RWPE1 (cell line): ENCODE measurements at regions not wholly inside any gene's neighbourhood (a gene's known extent, or its start where the extent isn't known, plus 50 kb on each side); places are given as distances from the start of the nearest gene placed in this dataset.

ENCODE experiments used
- CTCF ChIA-PET: fragments of 350-600 bp; sonication (Branson Sonifier 250); formaldehyde crosslinking; extraction: SDS; loops from one replicate; lab custom pipeline; 2021; lab: Yijun Ruan, JAX
- POLR2A ChIA-PET: fragments of 400-600 bp; formaldehyde crosslinking; extraction: SDS; loops from one replicate; lab custom pipeline; 2020; ENCODE audit warnings: antibody characterized with exemption; ENCODE audit not compliant: low non-redundant PET; lab: Yijun Ruan, JAX
- DNase-seq: peaks from one replicate; pipeline ENCODE4 v3.0.0; 2012; ENCODE audit warnings: low spot score
- H3K27ac ChIP-seq: fragments of 450-650 bp; 2 replicates; pipeline ENCODE4 v1.5.1; 2017
- CTCF ChIP-seq: fragments of 450-650 bp; conservative IDR thresholded peaks from 2 replicates; pipeline ENCODE4 v1.5.1; 2017; ENCODE audit warnings: low read depth, mild to moderate bottlenecking

DNA sequence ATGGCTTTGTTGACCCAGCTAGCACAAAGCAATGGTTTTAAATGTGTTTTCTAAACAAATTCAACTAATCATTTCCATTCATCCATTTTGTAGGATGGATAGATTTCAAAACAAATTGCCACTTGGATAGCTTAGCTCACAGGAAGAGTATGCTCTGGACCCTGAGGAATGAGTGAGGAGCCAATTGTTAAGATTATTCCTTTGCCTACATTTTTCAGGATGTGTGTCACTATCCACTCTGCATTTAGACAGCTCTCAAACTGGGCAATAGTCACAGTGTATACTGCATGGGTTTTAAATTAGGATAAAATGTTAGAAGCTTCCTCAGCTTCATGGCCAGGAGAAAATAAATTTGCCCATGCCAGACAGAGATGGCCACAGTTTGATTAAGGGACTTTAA, 605.6 kb upstream of the TEX47 start:
- ChIA-PET CTCF (interaction anchor here (1.2 kb wide), 1 partner anchor 13 kb away, joined by 3 read pairs; no protein-coding TSS in a partner anchor), POLR2A (no interaction called here)
- TF ChIP-seq CTCF, result no peak
- DNase-seq, result no peak
- H3K27ac ChIP-seq, result no peak overlapping the region

DNA sequence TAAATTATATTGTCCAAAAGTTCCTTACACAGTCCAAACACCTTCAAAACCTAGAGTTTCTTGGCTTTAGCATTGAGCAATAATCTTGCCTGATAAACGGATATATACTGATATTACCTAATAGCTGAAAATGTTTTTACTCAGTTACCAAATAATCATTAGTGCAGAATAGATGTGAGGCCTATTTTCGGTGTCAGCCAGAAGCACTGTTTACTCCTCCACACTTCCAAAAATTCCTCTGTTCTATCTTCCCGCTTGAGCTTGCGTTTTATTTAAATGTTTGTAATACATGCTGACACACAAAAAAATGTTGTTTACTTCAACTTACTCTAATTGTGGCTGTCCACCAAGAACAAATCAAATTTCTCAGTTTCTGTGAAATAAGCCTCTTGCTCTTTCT, 606.2 kb upstream of the TEX47 start:
- ChIA-PET POLR2A (no interaction called here), CTCF (interaction anchor here (1.2 kb wide), 1 partner anchor 13 kb away, joined by 3 read pairs; no protein-coding TSS in a partner anchor)
- H3K27ac ChIP-seq, result no peak overlapping the region
- TF ChIP-seq CTCF, result no peak
- no peak for DNase-seq

GRCh38 chr7:89451911-89452310, 656.4 kb upstream of the TEX47 start:
- ChIA-PET CTCF (no interaction called here), POLR2A (no interaction called here)
- TF ChIP-seq CTCF, result no peak
- no peak for DNase-seq
- H3K27ac ChIP-seq, result no peak overlapping the region

DNA sequence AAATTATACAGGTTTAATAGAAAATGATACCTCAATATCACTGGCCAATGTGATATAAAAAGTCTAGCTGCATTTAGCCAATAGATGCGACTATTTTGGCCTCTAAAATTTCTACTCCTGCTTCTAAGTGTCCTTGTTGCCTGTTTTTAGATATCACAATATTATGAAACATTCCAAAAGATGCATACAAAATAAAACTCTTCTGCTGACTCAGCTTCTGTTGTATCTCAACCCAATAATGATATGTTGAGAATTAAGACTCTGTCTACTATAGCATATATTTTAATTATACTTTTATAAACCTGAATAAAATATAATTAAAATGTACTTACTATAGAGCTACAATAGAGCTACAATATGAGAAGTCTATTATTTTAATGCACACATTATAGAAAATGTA, 661.0 kb upstream of the TEX47 start:
- POLR2A ChIA-PET, result no interaction called here
- CTCF ChIA-PET, result no interaction called here
- H3K27ac ChIP-seq, result no peak overlapping the region
- no peak for DNase-seq
- TF ChIP-seq CTCF, result no peak

GRCh38 chr7:89458114-89458513, 662.6 kb upstream of the TEX47 start:
- no peak overlapping the region for H3K27ac ChIP-seq
- DNase-seq, result no peak
- no peak for TF ChIP-seq CTCF
- ChIA-PET POLR2A (no interaction called here), CTCF (no interaction called here)

DNA sequence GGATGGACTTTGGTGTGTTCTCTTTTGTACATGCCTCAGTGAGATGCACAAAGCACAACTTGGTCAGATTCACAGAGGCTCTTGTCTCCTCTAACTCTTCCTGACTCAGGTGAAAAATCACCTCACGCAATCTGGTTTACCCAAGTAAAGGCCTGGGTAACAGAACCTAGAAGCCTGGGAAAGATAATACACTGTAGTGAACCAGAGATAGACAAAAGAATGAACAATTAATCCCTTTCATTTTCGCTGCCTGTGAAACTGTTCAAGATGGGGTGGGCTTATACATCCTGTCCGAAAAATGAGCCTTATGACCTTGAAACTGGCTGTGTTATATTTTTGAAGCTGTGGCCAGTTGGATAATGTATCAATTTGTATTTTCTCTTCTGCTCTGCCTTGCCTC, 678.9 kb upstream of the TEX47 start:
- DNase-seq, result no peak
- no peak for TF ChIP-seq CTCF
- ChIA-PET POLR2A (no interaction called here), CTCF (no interaction called here)
- no peak overlapping the region for H3K27ac ChIP-seq

DNA sequence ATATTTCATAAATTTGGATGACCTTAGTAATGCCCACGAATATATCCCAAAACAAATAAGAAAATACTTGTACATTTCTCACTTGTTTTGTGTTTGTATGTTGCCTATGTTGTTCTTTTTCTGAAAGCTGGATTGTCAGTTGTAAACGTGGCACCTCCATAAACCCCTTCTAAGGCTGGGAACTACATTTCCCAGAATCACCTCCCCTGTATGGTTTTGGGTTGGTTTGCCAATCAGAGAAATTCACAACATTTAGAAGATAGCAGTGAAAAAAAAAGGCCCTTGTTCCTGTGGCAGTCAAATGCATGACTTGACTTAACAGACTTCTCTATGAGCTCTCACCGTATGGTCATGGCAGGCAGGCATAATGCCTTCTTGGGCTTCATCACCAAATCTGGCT, 676.3 kb upstream of the STEAP1 start:
- POLR2A ChIA-PET, result no interaction called here
- DNase-seq, result no peak
- CTCF ChIA-PET, result no interaction called here
- TF ChIP-seq CTCF, result no peak
- H3K27ac ChIP-seq, result no peak overlapping the region
